ENCODE measurements at regions not wholly inside any gene's neighbourhood (a gene's known extent, or its start where the extent isn't known, plus 50 kb on each side); places are given as distances from the start of the nearest gene placed in this dataset.

- no peak for TF ChIP-seq CTCF (IDR thresholded peaks at IDR 0.05; ENCODE audit: partially characterized antibody, unreplicated experiment)
- Mint-ChIP-seq H3K4me1 (ENCODE audit: low read depth, unreplicated experiment) (peaks cover 9% of the 10 kb centered on the region), H3K9me3 (ENCODE audit: unreplicated experiment) (peaks cover 2% of the 10 kb centered on the region), H3K36me3 (ENCODE audit: unreplicated experiment) (no peaks in the 10 kb centered on the region), H3K27ac (ENCODE audit: unreplicated experiment) (no peak overlapping the region), H3K27me3 (ENCODE audit: unreplicated experiment) (peaks cover 7% of the 10 kb centered on the region), H3K4me3 (ENCODE audit: unreplicated experiment) (no peak overlapping the region)
- DNase-seq: no peak
These were observed 297.1 kb downstream of the UACA start for GRCh38 chr15:70466305-70466704.

- Mint-ChIP-seq H3K4me3 (ENCODE audit: unreplicated experiment) (no peak overlapping the region), H3K27me3 (ENCODE audit: unreplicated experiment) (peaks cover 6% of the 10 kb centered on the region), H3K4me1 (ENCODE audit: low read depth, unreplicated experiment) (peaks cover 9% of the 10 kb centered on the region), H3K9me3 (ENCODE audit: unreplicated experiment) (peaks cover 2% of the 10 kb centered on the region), H3K27ac (ENCODE audit: unreplicated experiment) (no peak overlapping the region), H3K36me3 (ENCODE audit: unreplicated experiment) (no peaks in the 10 kb centered on the region)
- no peak for DNase-seq
- TF ChIP-seq CTCF (IDR thresholded peaks at IDR 0.05; ENCODE audit: partially characterized antibody, unreplicated experiment): no peak
These were observed 297.5 kb downstream of the UACA start for GRCh38 chr15:70465812-70466211.

GRCh38 chr15:70463453-70463834, 299.9 kb downstream of the UACA start:
- no peak for DNase-seq
- H3K9me3 Mint-ChIP-seq (ENCODE audit: unreplicated experiment): peaks cover 2% of the 10 kb centered on the region
- TF ChIP-seq CTCF (IDR thresholded peaks at IDR 0.05; ENCODE audit: partially characterized antibody, unreplicated experiment): no peak
- peaks cover 2% of the 10 kb centered on the region for H3K27me3 Mint-ChIP-seq (ENCODE audit: unreplicated experiment)
- no peak overlapping the region for H3K27ac Mint-ChIP-seq (ENCODE audit: unreplicated experiment)
- no peaks in the 10 kb centered on the region for H3K36me3 Mint-ChIP-seq (ENCODE audit: unreplicated experiment)
- H3K4me1 Mint-ChIP-seq (ENCODE audit: low read depth, unreplicated experiment): peaks cover 4% of the 10 kb centered on the region
- H3K4me3 Mint-ChIP-seq (ENCODE audit: unreplicated experiment): no peak overlapping the region

- H3K9me3 Mint-ChIP-seq (ENCODE audit: unreplicated experiment): peaks cover 2% of the 10 kb centered on the region
- no peaks in the 10 kb centered on the region for H3K36me3 Mint-ChIP-seq (ENCODE audit: unreplicated experiment)
- TF ChIP-seq CTCF (IDR thresholded peaks at IDR 0.05; ENCODE audit: partially characterized antibody, unreplicated experiment): no peak
- H3K27ac Mint-ChIP-seq (ENCODE audit: unreplicated experiment): no peak overlapping the region
- peaks cover 4% of the 10 kb centered on the region for H3K4me1 Mint-ChIP-seq (ENCODE audit: low read depth, unreplicated experiment)
- H3K27me3 Mint-ChIP-seq (ENCODE audit: unreplicated experiment): peaks cover 2% of the 10 kb centered on the region
- DNase-seq: no peak
- no peak overlapping the region for H3K4me3 Mint-ChIP-seq (ENCODE audit: unreplicated experiment)
These were observed 301.4 kb downstream of the UACA start for GRCh38 chr15:70461992-70462391.

- no peak overlapping the region for H3K4me3 Mint-ChIP-seq (ENCODE audit: unreplicated experiment)
- H3K4me1 Mint-ChIP-seq (ENCODE audit: low read depth, unreplicated experiment): peaks cover 2% of the 10 kb centered on the region
- no peak for TF ChIP-seq CTCF (IDR thresholded peaks at IDR 0.05; ENCODE audit: partially characterized antibody, unreplicated experiment)
- peaks cover 2% of the 10 kb centered on the region for H3K9me3 Mint-ChIP-seq (ENCODE audit: unreplicated experiment)
- H3K36me3 Mint-ChIP-seq (ENCODE audit: unreplicated experiment): no peaks in the 10 kb centered on the region
- H3K27ac Mint-ChIP-seq (ENCODE audit: unreplicated experiment): no peak overlapping the region
- peaks cover 2% of the 10 kb centered on the region for H3K27me3 Mint-ChIP-seq (ENCODE audit: unreplicated experiment)
- no peak for DNase-seq
These were observed 302.3 kb downstream of the UACA start for GRCh38 chr15:70461017-70461416.
